ENCODE measurements at regions not wholly inside any gene's neighbourhood (a gene's known extent, or its start where the extent isn't known, plus 50 kb on each side); places are given as distances from the start of the nearest gene placed in this dataset.
"Not testable (repeated sequence)": the region's sequence is repeated elsewhere in the genome, so short reads cannot be mapped to it uniquely, and the experiment has no call there.

DNA sequence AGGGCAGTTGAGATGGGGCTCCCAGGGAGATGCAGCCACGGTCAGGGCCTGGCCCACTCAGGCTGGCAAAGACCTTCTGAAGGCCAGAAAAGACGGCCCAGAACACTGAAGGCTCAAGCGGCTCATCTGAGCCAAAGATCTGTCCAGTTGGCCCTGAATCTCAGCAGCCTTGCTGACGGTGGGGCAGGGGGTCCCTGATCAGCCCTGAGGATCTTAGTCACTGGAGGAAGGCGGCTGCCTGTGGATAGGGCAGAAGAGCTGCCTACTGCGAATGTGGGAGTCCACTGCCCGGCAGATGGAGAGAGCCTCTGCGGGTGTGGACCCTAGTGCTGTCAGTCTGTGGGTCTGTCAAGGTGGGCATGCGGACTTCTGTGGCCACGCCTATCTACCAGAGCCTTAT, 1738.2 kb downstream of the TP53TG3F start:
- no peak for DNase-seq

GRCh38 chr16:35198223-35199199, 1739.1 kb downstream of the TP53TG3F start:
- DNase-seq, result no peak

- DNase-seq, result no peak
These were observed 1741.2 kb downstream of the TP53TG3F start for GRCh38 chr16:35200662-35201061.

- no peak for DNase-seq
These were observed 1741.7 kb downstream of the TP53TG3F start for GRCh38 chr16:35201151-35201550.

DNA sequence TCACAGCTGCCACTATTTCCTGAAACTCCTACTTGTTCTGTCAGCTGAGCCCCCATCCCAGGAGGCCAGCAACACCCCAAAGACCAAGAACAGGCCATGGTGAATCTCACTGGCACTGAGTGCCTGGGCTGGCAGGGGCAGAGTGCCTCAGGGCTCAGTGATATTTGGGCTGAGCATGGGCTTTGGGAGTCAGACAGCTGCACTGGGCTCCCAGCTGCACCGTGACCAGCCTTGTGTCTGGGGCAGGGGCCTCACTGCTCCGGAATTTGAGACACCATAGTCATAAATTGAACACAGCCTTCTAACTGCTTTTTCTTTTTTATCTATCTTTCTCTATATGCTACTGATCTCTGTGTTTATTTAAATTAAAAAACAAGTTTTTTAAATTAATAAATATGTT, 1744.2 kb downstream of the TP53TG3F start:
- DNase-seq, result no peak

DNA sequence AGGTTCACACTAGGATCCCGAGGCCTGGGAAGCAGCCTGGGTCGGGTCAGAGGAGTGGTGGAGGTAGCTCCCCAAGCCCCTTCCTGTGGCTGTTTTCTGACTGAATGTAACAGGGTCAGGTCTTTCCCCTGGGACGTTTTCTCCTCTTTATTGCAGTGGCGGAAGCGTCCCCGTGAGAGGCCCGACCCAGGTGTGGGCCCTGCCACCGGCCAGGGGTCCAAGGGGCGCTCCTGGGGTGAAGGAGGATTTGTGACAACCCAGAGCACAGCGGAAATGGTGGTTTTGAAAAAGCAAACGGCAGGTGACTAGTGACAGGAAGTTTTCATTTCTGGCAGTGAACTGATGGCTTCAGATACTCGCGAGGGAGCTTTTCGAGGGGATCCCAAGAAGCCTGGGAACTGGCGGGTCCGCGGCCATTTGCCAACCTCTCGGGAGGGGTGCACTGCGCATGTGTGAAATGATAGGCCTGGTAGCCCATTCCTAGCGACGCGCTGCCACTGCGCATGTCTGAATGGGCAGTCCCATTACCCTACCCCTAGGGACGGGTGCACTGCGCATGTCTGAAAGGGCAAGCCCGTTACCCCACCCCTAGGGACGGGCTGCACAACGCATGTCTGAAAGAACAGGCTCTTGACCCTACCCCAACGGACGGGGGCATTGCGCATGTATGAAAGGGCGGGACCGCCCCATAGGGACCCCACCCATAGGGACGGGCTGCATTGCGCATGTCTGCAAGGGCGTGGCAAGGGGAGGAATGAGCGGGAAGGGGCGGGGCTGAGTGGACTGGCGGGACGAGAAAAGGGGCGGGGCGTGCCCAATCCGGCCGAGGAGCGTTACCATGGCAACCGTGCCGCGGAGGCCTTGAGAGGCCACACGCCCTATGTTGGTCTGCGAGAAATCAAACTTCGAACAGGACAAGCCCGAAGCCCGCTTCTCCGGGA, 1747.9 kb downstream of the TP53TG3F start:
- DNase-seq, result no peak

- DNase-seq, result no peak
These were observed 1748.9 kb downstream of the TP53TG3F start for GRCh38 chr16:35208001-35208935.

DNA sequence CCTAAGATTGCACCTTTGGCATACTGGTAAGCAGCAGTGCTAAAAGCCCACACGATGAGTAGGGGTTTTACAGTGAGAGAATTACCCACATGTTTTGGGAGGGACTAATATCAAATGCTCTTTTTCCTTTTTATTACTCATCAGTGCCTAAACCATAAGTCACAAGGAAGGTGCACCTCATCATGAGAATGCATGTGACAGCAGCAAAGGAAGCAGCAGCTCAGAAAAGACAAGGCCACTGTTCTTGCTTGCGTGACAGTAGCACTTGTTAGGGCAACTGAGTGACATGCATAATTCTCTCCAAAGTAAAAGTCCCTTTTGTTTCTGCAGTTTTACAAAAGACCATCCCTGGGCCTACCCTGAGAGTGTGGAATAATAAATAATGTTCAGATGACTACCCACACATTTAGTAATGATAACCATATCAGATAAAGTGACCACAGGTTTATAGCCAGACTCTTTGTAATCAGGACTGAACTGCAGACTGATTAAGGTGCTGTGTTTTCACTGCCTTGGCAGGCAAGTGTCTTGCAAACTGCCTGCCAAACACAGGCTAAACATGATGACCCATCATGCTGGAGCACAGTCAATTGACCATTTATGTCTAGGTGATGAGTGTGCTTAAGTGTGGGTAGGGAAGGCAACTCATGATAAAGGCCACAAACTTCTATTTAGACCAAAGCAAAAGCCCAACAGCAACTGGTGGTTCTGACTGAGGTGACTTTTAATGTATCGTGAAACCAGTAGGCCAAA, 1751.4 kb downstream of the TP53TG3F start:
- DNase-seq, result no peak

GRCh38 chr16:35214840-35215239, 1755.4 kb downstream of the TP53TG3F start:
- DNase-seq, result no peak

DNA sequence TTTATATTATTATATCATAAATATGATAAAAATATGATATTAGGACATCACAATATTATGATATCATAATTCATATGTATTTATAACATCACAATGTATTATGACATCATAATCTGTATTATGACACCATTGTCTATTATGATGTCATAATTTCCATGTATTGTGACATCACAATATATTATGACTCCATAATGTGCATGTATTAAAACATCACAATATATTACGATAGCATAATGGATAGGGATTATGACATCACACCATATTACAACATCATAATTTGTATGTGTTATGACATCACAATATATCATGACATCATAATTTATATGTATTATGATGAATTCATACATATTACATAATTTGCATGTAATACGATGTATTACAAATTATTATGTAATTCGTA, 1755.9 kb downstream of the TP53TG3F start:
- no peak for DNase-seq

GRCh38 chr16:35216261-35216660, 1756.8 kb downstream of the TP53TG3F start:
- not testable (repeated sequence) for DNase-seq

GRCh38 chr16:35221482-35222185, 1762.2 kb downstream of the TP53TG3F start:
- no peak for DNase-seq

DNA sequence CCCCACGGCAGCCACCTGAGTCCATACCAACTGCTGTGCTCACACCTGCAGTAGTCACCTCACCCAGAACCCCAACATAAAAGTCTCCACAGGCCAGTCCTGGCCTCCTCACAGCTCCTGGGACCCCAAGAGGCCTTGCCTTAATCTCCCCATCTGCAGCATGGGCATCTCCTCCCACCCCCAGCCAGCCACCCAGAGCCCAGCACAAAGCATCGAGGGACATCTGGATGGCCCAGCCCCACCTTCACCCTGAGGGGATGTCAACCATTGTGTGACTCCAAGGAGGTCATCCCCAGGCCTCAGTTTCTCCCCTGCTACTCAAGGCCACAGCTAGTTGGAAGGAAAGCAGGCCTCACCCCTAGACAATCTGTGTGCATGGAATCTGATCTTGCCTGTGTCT, 1775.3 kb downstream of the TP53TG3F start:
- DNase-seq, result no peak

- no peak for DNase-seq
These were observed 1780.1 kb downstream of the TP53TG3F start for GRCh38 chr16:35239561-35239960.

- DNase-seq, result no peak
These were observed 1789.6 kb downstream of the TP53TG3F start for GRCh38 chr16:35249051-35249450.

DNA sequence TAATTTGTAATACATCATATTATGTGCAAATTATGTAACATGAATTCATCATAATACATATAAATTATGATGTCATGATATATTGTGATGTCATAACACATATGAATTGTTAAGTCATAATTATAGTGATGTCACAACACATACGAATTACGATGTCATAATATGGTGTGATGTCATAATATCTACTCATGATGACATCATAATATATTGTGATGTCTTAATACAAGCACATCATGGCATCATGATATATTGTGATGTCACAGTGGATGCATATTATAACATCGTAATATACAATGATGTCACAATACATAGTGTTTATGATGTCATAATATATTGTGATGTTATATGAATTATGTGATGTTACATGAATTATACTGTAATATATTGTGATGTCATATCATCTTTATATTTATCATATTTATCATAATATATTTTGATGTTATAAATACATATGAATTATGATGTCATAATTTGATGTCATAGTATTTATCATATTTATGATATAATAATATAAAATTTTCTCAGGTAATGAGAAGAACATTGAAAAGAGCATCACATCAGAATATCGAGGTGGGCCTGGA, 1793.0 kb downstream of the TP53TG3F start:
- DNase-seq, result no peak

- no peak for DNase-seq
These were observed 1795.9 kb downstream of the TP53TG3F start for GRCh38 chr16:35255186-35255803.

GRCh38 chr16:35255816-35256215, 1796.4 kb downstream of the TP53TG3F start:
- no peak for DNase-seq

- no peak for DNase-seq
These were observed 1799.0 kb downstream of the TP53TG3F start for GRCh38 chr16:35258381-35258780.

DNA sequence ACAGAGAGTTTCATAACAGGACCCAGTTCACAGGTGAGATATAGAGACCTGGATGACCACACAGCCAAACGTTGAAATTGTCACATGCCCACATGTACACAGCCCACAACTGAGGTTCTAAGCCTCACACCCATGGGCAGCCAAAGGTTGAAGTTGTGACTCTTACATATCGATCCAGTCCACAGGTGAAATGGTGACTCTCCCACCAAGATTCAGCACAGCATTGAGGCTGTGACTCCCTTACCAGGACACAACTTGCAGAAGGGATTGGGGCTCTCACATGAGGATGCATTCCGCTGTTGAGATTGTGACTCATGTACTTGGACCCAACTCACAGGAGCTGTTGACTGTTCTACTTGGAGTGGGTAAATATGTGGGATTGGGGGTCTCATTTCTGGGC, 1836.4 kb downstream of the TP53TG3F start:
- DNase-seq, result no peak
